ENCODE measurements at regions not wholly inside any gene's neighbourhood (a gene's known extent, or its start where the extent isn't known, plus 50 kb on each side); places are given as distances from the start of the nearest gene placed in this dataset.

DNA sequence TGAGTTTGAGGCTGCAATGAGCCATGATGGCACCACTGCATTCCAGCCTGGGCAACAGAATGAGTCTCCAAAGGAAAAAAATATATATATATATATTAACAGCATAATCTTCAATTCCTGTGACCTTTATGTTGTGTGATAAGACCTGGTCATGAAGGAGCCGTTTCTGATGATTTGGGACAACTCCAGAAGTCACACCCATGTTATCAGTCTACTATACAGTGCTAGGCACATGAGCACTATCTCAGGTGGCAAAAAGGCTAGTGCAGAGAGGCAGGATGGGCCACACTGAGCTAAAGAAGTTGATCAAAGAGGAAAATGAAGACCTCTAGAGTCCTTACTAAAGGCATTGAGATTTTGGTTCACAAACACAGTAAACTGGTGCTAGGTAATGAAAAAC lies 205.0 kb upstream of the RAD23B start:
- Histone ChIP-seq H3K4me1 (ENCODE audit: insufficient read depth, poor library complexity, severe bottlenecking) (no peaks in the 10 kb centered on the region), H3K27ac (ENCODE audit: poor library complexity, severe bottlenecking) (no peak overlapping the region), H3K9me3 (ENCODE audit: severe bottlenecking) (no peaks in the 10 kb centered on the region), H3K36me3 (ENCODE audit: low read depth) (no peaks in the 10 kb centered on the region), H3K27me3 (ENCODE audit: insufficient read depth, poor library complexity, severe bottlenecking) (peaks cover 13% of the 10 kb centered on the region), H3K4me3 (ENCODE audit: severe bottlenecking) (no peak overlapping the region)
- DNase-seq (ENCODE audit: low spot score) = no peak
- no peak for ATAC-seq (ENCODE audit: low read depth)
- TF ChIP-seq, protein P1, sequence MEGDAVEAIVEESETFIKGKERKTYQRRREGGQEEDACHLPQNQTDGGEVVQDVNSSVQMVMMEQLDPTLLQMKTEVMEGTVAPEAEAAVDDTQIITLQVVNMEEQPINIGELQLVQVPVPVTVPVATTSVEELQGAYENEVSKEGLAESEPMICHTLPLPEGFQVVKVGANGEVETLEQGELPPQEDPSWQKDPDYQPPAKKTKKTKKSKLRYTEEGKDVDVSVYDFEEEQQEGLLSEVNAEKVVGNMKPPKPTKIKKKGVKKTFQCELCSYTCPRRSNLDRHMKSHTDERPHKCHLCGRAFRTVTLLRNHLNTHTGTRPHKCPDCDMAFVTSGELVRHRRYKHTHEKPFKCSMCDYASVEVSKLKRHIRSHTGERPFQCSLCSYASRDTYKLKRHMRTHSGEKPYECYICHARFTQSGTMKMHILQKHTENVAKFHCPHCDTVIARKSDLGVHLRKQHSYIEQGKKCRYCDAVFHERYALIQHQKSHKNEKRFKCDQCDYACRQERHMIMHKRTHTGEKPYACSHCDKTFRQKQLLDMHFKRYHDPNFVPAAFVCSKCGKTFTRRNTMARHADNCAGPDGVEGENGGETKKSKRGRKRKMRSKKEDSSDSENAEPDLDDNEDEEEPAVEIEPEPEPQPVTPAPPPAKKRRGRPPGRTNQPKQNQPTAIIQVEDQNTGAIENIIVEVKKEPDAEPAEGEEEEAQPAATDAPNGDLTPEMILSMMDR (IDR thresholded peaks at IDR 0.05; ENCODE audit: poor library complexity, severe bottlenecking) = no peak

DNA sequence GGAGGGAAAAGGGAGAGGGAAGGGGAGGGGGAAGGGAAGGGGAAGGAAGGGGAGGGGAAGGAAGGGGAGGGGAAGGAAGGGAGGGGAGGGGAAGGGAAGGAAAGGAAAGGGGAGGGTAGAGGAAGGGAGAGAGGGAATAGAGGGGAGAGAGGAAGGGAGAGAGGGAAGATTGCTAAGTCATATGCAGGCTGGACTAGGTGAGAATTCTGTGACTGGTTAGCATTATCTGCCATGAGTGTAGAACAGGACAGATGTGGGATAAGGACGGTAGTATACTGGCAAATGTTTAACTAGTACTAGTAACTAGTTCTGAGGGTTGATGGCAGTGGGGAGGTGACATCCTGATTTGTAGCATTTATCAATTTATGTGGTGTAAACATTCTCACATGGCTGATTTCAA lies 203.5 kb upstream of the RAD23B start:
- H3K4me3 ChIP-seq (ENCODE audit: severe bottlenecking) = no peak overlapping the region
- no peak overlapping the region for H3K27ac ChIP-seq (ENCODE audit: poor library complexity, severe bottlenecking)
- H3K4me1 ChIP-seq (ENCODE audit: insufficient read depth, poor library complexity, severe bottlenecking) = no peaks in the 10 kb centered on the region
- H3K27me3 ChIP-seq (ENCODE audit: insufficient read depth, poor library complexity, severe bottlenecking) = peaks cover 13% of the 10 kb centered on the region
- TF ChIP-seq, protein P1 (IDR thresholded peaks at IDR 0.05; ENCODE audit: poor library complexity, severe bottlenecking) = no peak
- DNase-seq (ENCODE audit: low spot score) (no peak), ATAC-seq (ENCODE audit: low read depth) (no peak)
- no peaks in the 10 kb centered on the region for H3K36me3 ChIP-seq (ENCODE audit: low read depth)
- H3K9me3 ChIP-seq (ENCODE audit: severe bottlenecking) = no peaks in the 10 kb centered on the region

DNA sequence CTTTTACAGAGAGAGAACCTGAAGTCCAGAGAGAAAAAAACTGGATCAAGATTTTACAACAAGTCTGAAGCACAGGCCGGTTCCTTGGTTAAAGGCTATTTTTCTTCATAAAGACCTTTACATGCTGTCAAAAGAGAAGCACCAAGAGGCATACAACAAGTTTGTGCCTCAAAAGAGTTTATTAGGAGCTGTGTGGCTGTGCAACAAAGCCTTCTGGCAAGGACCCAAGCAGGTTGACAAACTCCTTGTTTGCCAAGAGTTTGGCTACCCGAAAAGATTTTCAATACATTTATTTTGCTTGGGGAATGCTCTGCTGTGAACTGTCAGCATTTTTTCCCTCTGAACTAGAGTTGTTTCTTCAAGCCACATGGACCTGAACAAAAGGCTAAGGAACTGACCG lies 202.9 kb upstream of the RAD23B start:
- Histone ChIP-seq H3K36me3 (ENCODE audit: low read depth) (no peaks in the 10 kb centered on the region), H3K27me3 (ENCODE audit: insufficient read depth, poor library complexity, severe bottlenecking) (peaks cover 13% of the 10 kb centered on the region), H3K4me3 (ENCODE audit: severe bottlenecking) (no peak overlapping the region), H3K27ac (ENCODE audit: poor library complexity, severe bottlenecking) (no peak overlapping the region), H3K4me1 (ENCODE audit: insufficient read depth, poor library complexity, severe bottlenecking) (no peaks in the 10 kb centered on the region), H3K9me3 (ENCODE audit: severe bottlenecking) (no peaks in the 10 kb centered on the region)
- no peak for DNase-seq (ENCODE audit: low spot score)
- TF ChIP-seq, protein P1 (IDR thresholded peaks at IDR 0.05; ENCODE audit: poor library complexity, severe bottlenecking) = no peak
- no peak for ATAC-seq (ENCODE audit: low read depth)

DNA sequence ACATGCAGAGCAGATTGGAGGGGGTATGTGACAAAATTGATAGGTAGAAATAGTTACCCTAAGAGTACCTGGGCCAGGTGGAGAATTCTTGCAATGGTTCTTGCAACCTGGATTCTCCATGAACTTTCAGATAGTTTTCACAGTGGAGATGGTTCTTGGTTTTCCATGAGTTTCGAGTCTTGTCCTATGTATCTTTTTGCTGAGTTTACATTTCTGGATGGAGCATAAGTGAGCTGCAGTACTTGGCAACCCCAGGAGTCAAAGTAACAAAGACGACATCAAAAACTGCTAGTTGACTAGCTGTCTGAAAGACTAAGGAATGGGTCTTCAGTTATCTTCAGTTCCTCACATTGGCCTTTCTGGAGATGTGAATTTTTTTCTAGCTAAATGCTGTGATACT lies 196.6 kb upstream of the RAD23B start:
- DNase-seq (ENCODE audit: low spot score) = no peak
- TF ChIP-seq, protein P1 (IDR thresholded peaks at IDR 0.05; ENCODE audit: poor library complexity, severe bottlenecking) = no peak
- H3K9me3 ChIP-seq (ENCODE audit: severe bottlenecking) = peaks cover 4% of the 10 kb centered on the region
- peaks cover 13% of the 10 kb centered on the region for H3K27me3 ChIP-seq (ENCODE audit: insufficient read depth, poor library complexity, severe bottlenecking)
- no peak overlapping the region for H3K4me3 ChIP-seq (ENCODE audit: severe bottlenecking)
- H3K4me1 ChIP-seq (ENCODE audit: insufficient read depth, poor library complexity, severe bottlenecking) = no peaks in the 10 kb centered on the region
- no peak for ATAC-seq (ENCODE audit: low read depth)
- H3K36me3 ChIP-seq (ENCODE audit: low read depth) = no peaks in the 10 kb centered on the region
- H3K27ac ChIP-seq (ENCODE audit: poor library complexity, severe bottlenecking) = no peak overlapping the region

GRCh38 chr9:107087222-107087621 lies 195.9 kb upstream of the RAD23B start:
- Histone ChIP-seq H3K27me3 (ENCODE audit: insufficient read depth, poor library complexity, severe bottlenecking) (peaks cover 6% of the 10 kb centered on the region), H3K36me3 (ENCODE audit: low read depth) (no peaks in the 10 kb centered on the region), H3K4me1 (ENCODE audit: insufficient read depth, poor library complexity, severe bottlenecking) (no peaks in the 10 kb centered on the region), H3K4me3 (ENCODE audit: severe bottlenecking) (no peak overlapping the region), H3K9me3 (ENCODE audit: severe bottlenecking) (peaks cover 4% of the 10 kb centered on the region), H3K27ac (ENCODE audit: poor library complexity, severe bottlenecking) (no peak overlapping the region)
- no peak for ATAC-seq (ENCODE audit: low read depth)
- TF ChIP-seq, protein P1 (IDR thresholded peaks at IDR 0.05; ENCODE audit: poor library complexity, severe bottlenecking) = no peak
- no peak for DNase-seq (ENCODE audit: low spot score)
